ENCODE measurements at regions not wholly inside any gene's neighbourhood (a gene's known extent, or its start where the extent isn't known, plus 50 kb on each side); places are given as distances from the start of the nearest gene placed in this dataset.

- TF ChIP-seq RAD21 (conservative IDR thresholded peaks at IDR 0.05 in 1 of 2, IDR thresholded peaks at IDR 0.05 in 1 of 2) (no peak), CTCF (IDR thresholded peaks at IDR 0.05) (no peak), POLR2A (IDR thresholded peaks at IDR 0.05; ENCODE audit: low read length) (no peak), REST (IDR thresholded peaks at IDR 0.05) (no peak), CBX2 (IDR thresholded peaks at IDR 0.05; ENCODE audit: borderline replicate concordance, low read depth) (no peak), HMGXB4 (CRISPR knock-in tag; IDR thresholded peaks at IDR 0.05; ENCODE audit: borderline replicate concordance) (no peak), MAX (IDR thresholded peaks at IDR 0.05) (no peak), TP53 (CRISPR knock-in tag; IDR thresholded peaks at IDR 0.05) (no peak)
Measured at GRCh38 chr7:3250725-3251124, 50.3 kb upstream of the SDK1 start.

All from A549 (cell line).